WTC11 (cell line): ENCODE measurements at regions not wholly inside any gene's neighbourhood (a gene's known extent, or its start where the extent isn't known, plus 50 kb on each side); places are given as distances from the start of the nearest gene placed in this dataset.
A peak's percentile ranks its signal among the peaks of the same experiment; 100 is the strongest.

Experiments used
- ARID4B ChIP-seq: sonication (generic); formaldehyde crosslinking; IDR thresholded peaks from 2 replicates; pipeline ENCODE4 v1.8.0; 2023; ENCODE audit warnings: missing genetic modification reagents, mild to moderate bottlenecking, borderline replicate concordance
- CBFB ChIP-seq: sonication (generic); formaldehyde crosslinking; IDR thresholded peaks from 2 replicates; pipeline ENCODE4 v1.8.1; 2022; ENCODE audit warnings: mild to moderate bottlenecking, low read depth, missing genetic modification reagents
- E2F5 ChIP-seq: sonication (generic); formaldehyde crosslinking; IDR thresholded peaks from 2 replicates; pipeline ENCODE4 v1.8.1; 2022; ENCODE audit warnings: mild to moderate bottlenecking, moderate library complexity, missing genetic modification reagents
- ESRRA ChIP-seq: sonication (generic); formaldehyde crosslinking; IDR thresholded peaks from 2 replicates; pipeline ENCODE4 v1.8.1; 2022; ENCODE audit warnings: mild to moderate bottlenecking, missing genetic modification reagents, borderline replicate concordance
- FOXJ3 ChIP-seq: sonication (generic); formaldehyde crosslinking; IDR thresholded peaks from 2 replicates; pipeline ENCODE4 v1.9.0; 2021; ENCODE audit warnings: missing genetic modification reagents, mild to moderate bottlenecking, borderline replicate concordance
- FOXP1 ChIP-seq: sonication (generic); formaldehyde crosslinking; IDR thresholded peaks from 2 replicates; pipeline ENCODE4 v1.8.0; 2022; ENCODE audit warnings: missing genetic modification reagents, mild to moderate bottlenecking, moderate library complexity, borderline replicate concordance
- GTF2I ChIP-seq: fragments of 250-450 bp; sonication (Bioruptor Pico); conservative IDR thresholded peaks from 2 replicates; pipeline ENCODE4 v1.4.0; 2021; ENCODE audit warnings: mild to moderate bottlenecking
- IRF2 ChIP-seq: sonication (generic); formaldehyde crosslinking; IDR thresholded peaks from 2 replicates; pipeline ENCODE4 v1.8.0; 2022; ENCODE audit warnings: low read depth, missing genetic modification reagents, borderline replicate concordance
- NFATC4 ChIP-seq: fragments of 250-450 bp; sonication (Bioruptor Pico); IDR thresholded peaks from 2 replicates; pipeline ENCODE4 v1.9.0; 2021; ENCODE audit warnings: mild to moderate bottlenecking
- NR2C2 ChIP-seq: sonication (generic); formaldehyde crosslinking; IDR thresholded peaks from 2 replicates; pipeline ENCODE4 v1.8.0; 2022; ENCODE audit warnings: mild to moderate bottlenecking, missing genetic modification reagents
- OVOL2 ChIP-seq: fragments of 250-450 bp; sonication (Bioruptor Pico); IDR thresholded peaks from 2 replicates; pipeline ENCODE4 v1.9.0; 2021; ENCODE audit warnings: mild to moderate bottlenecking, borderline replicate concordance
- PRDM15 ChIP-seq: sonication (generic); formaldehyde crosslinking; IDR thresholded peaks from 2 replicates; pipeline ENCODE4 v1.8.0; 2022; ENCODE audit warnings: missing genetic modification reagents
- RORB ChIP-seq: fragments of 250-450 bp; sonication (Bioruptor Pico); IDR thresholded peaks from 2 replicates; pipeline ENCODE4 v1.9.0; 2021; ENCODE audit warnings: mild to moderate bottlenecking
- SMAD4 ChIP-seq: sonication (generic); formaldehyde crosslinking; IDR thresholded peaks from 2 replicates; pipeline ENCODE4 v1.8.0; 2022; ENCODE audit warnings: mild to moderate bottlenecking, missing genetic modification reagents
- ZBTB43 ChIP-seq: sonication (generic); formaldehyde crosslinking; IDR thresholded peaks from 2 replicates; pipeline ENCODE4 v1.8.1; 2023; ENCODE audit warnings: mild to moderate bottlenecking, missing genetic modification reagents
- ZNF219 ChIP-seq: sonication (generic); formaldehyde crosslinking; IDR thresholded peaks from 2 replicates; pipeline ENCODE4 v1.8.0; 2023; ENCODE audit warnings: missing genetic modification reagents, mild to moderate bottlenecking, borderline replicate concordance
- ZNF281 ChIP-seq: sonication (generic); formaldehyde crosslinking; IDR thresholded peaks from 2 replicates; pipeline ENCODE4 v1.8.0; 2023; ENCODE audit warnings: mild to moderate bottlenecking, missing genetic modification reagents
- ZNF671 ChIP-seq: fragments of 250-450 bp; sonication (Bioruptor Pico); IDR thresholded peaks from 2 replicates; pipeline ENCODE4 v1.8.0; 2021; ENCODE audit warnings: mild to moderate bottlenecking
- ZSCAN18 ChIP-seq: fragments of 250-450 bp; sonication (Bioruptor Pico); IDR thresholded peaks from 2 replicates; pipeline ENCODE4 v2.1.2; 2022; ENCODE audit warnings: mild to moderate bottlenecking, moderate library complexity
- TF ChIP-seq, protein P1 (sequence below): sonication (generic); formaldehyde crosslinking; IDR thresholded peaks from 2 replicates; pipeline ENCODE4 v1.8.0; 2022; ENCODE audit warnings: mild to moderate bottlenecking, missing genetic modification reagents

DNA sequence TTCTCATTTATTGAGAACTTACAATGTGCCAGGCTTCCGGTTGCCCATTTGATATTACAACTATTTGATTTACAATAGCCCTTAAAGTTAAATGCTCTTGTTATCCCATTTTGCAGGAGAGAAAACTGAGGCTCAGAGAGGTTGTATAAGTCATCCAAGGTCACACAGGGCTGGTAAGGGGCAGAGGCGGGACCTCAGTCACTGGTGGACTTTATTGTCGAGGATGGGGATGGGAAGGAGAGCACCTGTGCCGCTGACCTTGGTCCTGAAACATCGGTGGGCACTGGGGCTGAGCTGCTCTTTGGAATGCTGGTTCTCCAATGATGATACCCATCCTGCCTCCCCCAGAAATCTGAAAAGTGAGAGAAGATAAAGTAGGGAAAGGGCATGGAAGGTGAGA, 265.4 kb downstream of the MIAT start (continued):
- TF ChIP-seq ZNF281 (CRISPR knock-in tag) (no peak), CBFB (CRISPR knock-in tag) (no peak), SMAD4 (CRISPR knock-in tag) (peak; percentile 82; the same call in 1 of the 2 replicates), ESRRA (CRISPR knock-in tag) (peak; percentile 54; the same call in 1 of the 2 replicates), PRDM15 (CRISPR knock-in tag) (no peak), ZNF219 (CRISPR knock-in tag) (peak; percentile 49; the same call in 1 of the 2 replicates), RORB (CRISPR knock-in tag) (no peak), E2F5 (CRISPR knock-in tag) (no peak), NR2C2 (0 out of 2 replicates have a peak, but pooled peaks have one; percentile 36), ZSCAN18 (no peak), NFATC4 (no peak), FOXP1 (CRISPR knock-in tag) (peak; percentile 56; the same call in 1 of the 2 replicates), ZNF671 (CRISPR knock-in tag) (no peak), OVOL2 (CRISPR knock-in tag) (no peak), ZBTB43 (CRISPR knock-in tag) (peak; percentile 39; the same call in 1 of the 2 replicates), IRF2 (CRISPR knock-in tag) (no peak), ARID4B (CRISPR knock-in tag) (peak; percentile 80; the same call in 1 of the 2 replicates), FOXJ3 (CRISPR knock-in tag) (no peak), GTF2I (CRISPR knock-in tag) (peak; percentile 42; the same call in 1 of the 2 replicates)
- TF ChIP-seq, protein P1, sequence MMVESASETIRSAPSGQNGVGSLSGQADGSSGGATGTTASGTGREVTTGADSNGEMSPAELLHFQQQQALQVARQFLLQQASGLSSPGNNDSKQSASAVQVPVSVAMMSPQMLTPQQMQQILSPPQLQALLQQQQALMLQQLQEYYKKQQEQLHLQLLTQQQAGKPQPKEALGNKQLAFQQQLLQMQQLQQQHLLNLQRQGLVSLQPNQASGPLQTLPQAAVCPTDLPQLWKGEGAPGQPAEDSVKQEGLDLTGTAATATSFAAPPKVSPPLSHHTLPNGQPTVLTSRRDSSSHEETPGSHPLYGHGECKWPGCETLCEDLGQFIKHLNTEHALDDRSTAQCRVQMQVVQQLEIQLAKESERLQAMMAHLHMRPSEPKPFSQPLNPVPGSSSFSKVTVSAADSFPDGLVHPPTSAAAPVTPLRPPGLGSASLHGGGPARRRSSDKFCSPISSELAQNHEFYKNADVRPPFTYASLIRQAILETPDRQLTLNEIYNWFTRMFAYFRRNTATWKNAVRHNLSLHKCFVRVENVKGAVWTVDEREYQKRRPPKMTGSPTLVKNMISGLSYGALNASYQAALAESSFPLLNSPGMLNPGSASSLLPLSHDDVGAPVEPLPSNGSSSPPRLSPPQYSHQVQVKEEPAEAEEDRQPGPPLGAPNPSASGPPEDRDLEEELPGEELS (CRISPR knock-in tag), result no peak
